Endothelial cell of umbilical vein (primary cell): ENCODE measurements at regions not wholly inside any gene's neighbourhood (a gene's known extent, or its start where the extent isn't known, plus 50 kb on each side); places are given as distances from the start of the nearest gene placed in this dataset.

ENCODE experiments used
- BruUV-seq: library from RNA; stranded (reverse); fragments of 400-500 nt; replicated peaks from 2 replicates; lab custom pipeline; 2021; lab: Mats Ljungman, UMichigan
- CTCF ChIA-PET: fragments of 300-600, 350-600 bp; sonication (Branson Sonifier 250); formaldehyde crosslinking; loops from one replicate; lab custom pipeline; 2021; ENCODE audit warnings: antibody characterized with exemption, inconsistent platforms; lab: Charles Lee
- POLR2A ChIA-PET: fragments of 300-600, 350-600 bp; sonication (Branson Sonifier 250); formaldehyde crosslinking; loops from one replicate; lab custom pipeline; 2021; ENCODE audit warnings: antibody characterized with exemption, inconsistent platforms; lab: Charles Lee
- DNase-seq: peaks from one replicate; pipeline ENCODE4 v3.0.0-alpha.2; 2011; ENCODE audit warnings: low read depth, low spot score
- FAIRE-seq: peaks from 2 replicates; lab custom pipeline; 2011; peaks lifted over from hg19 to GRCh38; lab: Jason Lieb, UNC
- H2AFZ ChIP-seq: 2 replicates; pipeline ENCODE4 v1.6.0; 2012; ENCODE audit warnings: low read depth, low read length, control low read depth, inconsistent platforms
- H3K27ac ChIP-seq: 2 replicates; pipeline ENCODE4 v1.5.1; 2011; ENCODE audit warnings: low read depth, mild to moderate bottlenecking, control low read depth, low read length, moderate library complexity; ENCODE audit not compliant: insufficient read depth
- H3K27me3 ChIP-seq, 2 experiments: 2 replicates each; pipeline versions ENCODE4 v1.6.0 to v1.6.1; 2011; ENCODE audit warnings: low read length in 2 of 2, mixed read lengths in 1 of 2; ENCODE audit not compliant: control insufficient read depth in 2 of 2, insufficient read depth in 2 of 2
- H3K36me3 ChIP-seq, 2 experiments: 2 replicates in 1 of 2; 3 replicates in 1 of 2; pipeline ENCODE4 v1.5.1; 2011; ENCODE audit warnings: low read length in 2 of 2, mild to moderate bottlenecking in 1 of 2, moderate library complexity in 1 of 2; ENCODE audit not compliant: control insufficient read depth in 2 of 2, insufficient read depth in 2 of 2; ENCODE audit errors: extremely low read depth in 1 of 2
- H3K4me1 ChIP-seq: 3 replicates; pipeline ENCODE4 v1.5.1; 2011; ENCODE audit warnings: mild to moderate bottlenecking, low read length; ENCODE audit not compliant: control insufficient read depth, insufficient read depth; ENCODE audit errors: extremely low read depth
- H3K4me2 ChIP-seq: 2 replicates; pipeline ENCODE4 v1.6.1; 2011; ENCODE audit warnings: low read length, control low read depth, mixed read lengths; ENCODE audit not compliant: insufficient read depth
- H3K4me3 ChIP-seq, 3 experiments: fragments of 200-600 bp in 1 of 3; sonication (generic), shearing (Covaris generic) in 1 of 3; replicated peaks in 1 of 3; 2 replicates each; pipeline ENCODE4 v1.5.1; 2011 to 2016; ENCODE audit warnings: control low read depth in 3 of 3, low read length in 3 of 3, mild to moderate bottlenecking in 2 of 3, inconsistent platforms in 1 of 3, low read depth in 1 of 3, moderate library complexity in 1 of 3; ENCODE audit not compliant: insufficient read depth in 1 of 3
- H3K79me2 ChIP-seq: 2 replicates; pipeline ENCODE4 v1.6.0; 2012; ENCODE audit warnings: low read length, inconsistent platforms; ENCODE audit not compliant: control insufficient read depth, insufficient read depth
- H3K9ac ChIP-seq: replicated peaks from 2 replicates; pipeline ENCODE3; 2011; ENCODE audit warnings: low read length, control low read depth; ENCODE audit not compliant: insufficient read depth; ENCODE audit errors: extremely low read depth
- H3K9me1 ChIP-seq: replicated peaks from 3 replicates; pipeline ENCODE4 v1.6.0; 2011; ENCODE audit warnings: mild to moderate bottlenecking, low read length; ENCODE audit not compliant: control insufficient read depth, insufficient read depth; ENCODE audit errors: extremely low read depth
- H3K9me3 ChIP-seq: replicated peaks from 2 replicates; pipeline ENCODE4 v1.5.1; 2012; ENCODE audit warnings: low read length, inconsistent platforms; ENCODE audit not compliant: control insufficient read depth, insufficient read depth
- H4K20me1 ChIP-seq: replicated peaks from 2 replicates; pipeline ENCODE3; 2011; ENCODE audit warnings: mild to moderate bottlenecking, low read length; ENCODE audit not compliant: control insufficient read depth, insufficient read depth; ENCODE audit errors: extremely low read depth
- EZH2 ChIP-seq: IDR thresholded peaks from 2 replicates; pipeline ENCODE4 v1.6.1; 2012; ENCODE audit warnings: borderline replicate concordance, low read depth, mild to moderate bottlenecking, moderate library complexity, low read length, inconsistent platforms; ENCODE audit not compliant: severe bottlenecking
- FOS ChIP-seq: IDR thresholded peaks from 2 replicates; pipeline ENCODE4 v1.6.1; 2011; ENCODE audit warnings: mild to moderate bottlenecking, low read length, moderate library complexity, borderline replicate concordance; ENCODE audit not compliant: insufficient read depth
- GATA2 ChIP-seq: IDR thresholded peaks from 2 replicates; pipeline ENCODE4 v1.7.0; 2011; ENCODE audit warnings: low read depth, mild to moderate bottlenecking, moderate library complexity, mixed read lengths, low read length; ENCODE audit not compliant: insufficient read length, insufficient read depth
- JUN ChIP-seq: IDR thresholded peaks from 2 replicates; pipeline ENCODE4 v1.6.1; 2011; ENCODE audit warnings: borderline replicate concordance, low read depth; ENCODE audit not compliant: insufficient read length, insufficient read depth
- MYC ChIP-seq: IDR thresholded peaks from one replicate; pipeline ENCODE4 v1.6.1; 2011; ENCODE audit warnings: mild to moderate bottlenecking, low read depth, low read length
- POLR2A ChIP-seq: IDR thresholded peaks from 2 replicates; pipeline ENCODE4 v1.6.1; 2012; ENCODE audit warnings: low read depth, mild to moderate bottlenecking, control low read depth, low read length
- POLR2AphosphoS5 ChIP-seq: IDR thresholded peaks from 2 replicates; pipeline ENCODE4 v1.6.1; 2012; ENCODE audit warnings: low read depth, mild to moderate bottlenecking, control low read depth, low read length, moderate library complexity; ENCODE audit not compliant: insufficient read depth
- dilution Hi-C: fragments of 300-500 bp; cut with MboI; formaldehyde crosslinking; loops from one replicate; pipeline ENCODE4 v1.15.0; 2019; ENCODE audit warnings: low sequenced_read_pairs; ENCODE audit not compliant: extremely low pct_ligation_motif_present
- intact Hi-C: fragments of 100-400 bp; cut with micrococcal nuclease; formaldehyde crosslinking; loops from one replicate; pipeline ENCODE4 v1.10.0; 2022
- TF ChIP-seq, protein P1 (sequence below), 2 donors: IDR thresholded peaks; 1 replicate in 1 of 2; 2 replicates in 1 of 2; pipeline ENCODE4 v1.5.1; 2011; ENCODE audit warnings: low read length in 2 of 2, mild to moderate bottlenecking in 2 of 2, moderate library complexity in 2 of 2, control low read depth in 1 of 2, inconsistent platforms in 1 of 2, low read depth in 1 of 2; ENCODE audit not compliant: insufficient read depth in 1 of 2; ENCODE audit errors: extremely low read depth in 1 of 2
- TF ChIP-seq, protein P2 (sequence below): IDR thresholded peaks from 2 replicates; pipeline ENCODE4 v1.6.1; 2011; ENCODE audit not compliant: insufficient read depth, insufficient read length

DNA sequence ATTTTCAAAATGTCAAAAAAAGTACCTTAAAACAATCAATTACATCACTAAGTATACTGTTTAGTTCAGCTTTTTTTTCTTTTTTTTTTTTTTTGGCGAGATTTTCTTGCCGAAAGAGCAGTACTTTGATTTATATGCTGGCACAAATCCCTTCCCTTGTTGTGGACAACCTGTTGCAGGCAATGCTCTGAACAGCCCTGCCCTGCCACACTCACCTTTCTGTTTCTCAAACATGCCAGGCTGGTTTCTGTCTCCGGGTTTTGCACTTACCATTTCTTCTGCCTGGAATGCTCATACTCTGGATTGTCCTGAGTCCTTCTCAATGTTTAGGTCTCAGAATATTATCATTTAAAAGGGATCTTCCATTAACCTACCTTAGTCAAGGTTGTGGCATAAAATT, 80.4 kb upstream of the JAZF1 start:
- no peak overlapping the region for H3K4me3 ChIP-seq
- no peaks in the 10 kb centered on the region for H3K79me2 ChIP-seq
- no peak overlapping the region for H2AFZ ChIP-seq
- H3K9ac ChIP-seq, result no peak overlapping the region
- POLR2A ChIA-PET, result no interaction called here
- no peak overlapping the region for H3K4me2 ChIP-seq
- CTCF ChIA-PET, result no interaction called here
- H3K27me3 ChIP-seq, result peaks cover 14 to 15% of the 10 kb centered on the region in 2 experiments
- dilution Hi-C loops (no loop called here), intact Hi-C loops (no loop called here)
- H3K27ac ChIP-seq, result no peak overlapping the region
- no peaks in the 10 kb centered on the region for H3K9me3 ChIP-seq
- TF ChIP-seq GATA2 (no peak), POLR2AphosphoS5 (no peak), MYC (no peak), EZH2 (no peak), FOS (no peak), JUN (no peak), POLR2A (no peak)
- TF ChIP-seq, protein P1, sequence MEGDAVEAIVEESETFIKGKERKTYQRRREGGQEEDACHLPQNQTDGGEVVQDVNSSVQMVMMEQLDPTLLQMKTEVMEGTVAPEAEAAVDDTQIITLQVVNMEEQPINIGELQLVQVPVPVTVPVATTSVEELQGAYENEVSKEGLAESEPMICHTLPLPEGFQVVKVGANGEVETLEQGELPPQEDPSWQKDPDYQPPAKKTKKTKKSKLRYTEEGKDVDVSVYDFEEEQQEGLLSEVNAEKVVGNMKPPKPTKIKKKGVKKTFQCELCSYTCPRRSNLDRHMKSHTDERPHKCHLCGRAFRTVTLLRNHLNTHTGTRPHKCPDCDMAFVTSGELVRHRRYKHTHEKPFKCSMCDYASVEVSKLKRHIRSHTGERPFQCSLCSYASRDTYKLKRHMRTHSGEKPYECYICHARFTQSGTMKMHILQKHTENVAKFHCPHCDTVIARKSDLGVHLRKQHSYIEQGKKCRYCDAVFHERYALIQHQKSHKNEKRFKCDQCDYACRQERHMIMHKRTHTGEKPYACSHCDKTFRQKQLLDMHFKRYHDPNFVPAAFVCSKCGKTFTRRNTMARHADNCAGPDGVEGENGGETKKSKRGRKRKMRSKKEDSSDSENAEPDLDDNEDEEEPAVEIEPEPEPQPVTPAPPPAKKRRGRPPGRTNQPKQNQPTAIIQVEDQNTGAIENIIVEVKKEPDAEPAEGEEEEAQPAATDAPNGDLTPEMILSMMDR (IDR thresholded peaks at IDR 0.05; ENCODE audit: extremely low read depth in 1 of 2, insufficient read depth in 1 of 2, low read depth in 1 of 2, low read length in 2 of 2), result no peak
- TF ChIP-seq, protein P2, sequence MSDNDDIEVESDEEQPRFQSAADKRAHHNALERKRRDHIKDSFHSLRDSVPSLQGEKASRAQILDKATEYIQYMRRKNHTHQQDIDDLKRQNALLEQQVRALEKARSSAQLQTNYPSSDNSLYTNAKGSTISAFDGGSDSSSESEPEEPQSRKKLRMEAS, result no peak
- H3K4me1 ChIP-seq, result no peaks in the 10 kb centered on the region
- BruUV-seq, result no TSS peak
- H4K20me1 ChIP-seq, result no peaks in the 10 kb centered on the region
- H3K9me1 ChIP-seq, result no peaks in the 10 kb centered on the region
- DNase-seq (no peak), FAIRE-seq (no peak)
- H3K36me3 ChIP-seq, result no peaks in the 10 kb centered on the region
